Ishikawa (cell line): ENCODE measurements at regions not wholly inside any gene's neighbourhood (a gene's known extent, or its start where the extent isn't known, plus 50 kb on each side); places are given as distances from the start of the nearest gene placed in this dataset.

Experiments
- CEBPB ChIP-seq: IDR thresholded peaks from 2 replicates; pipeline ENCODE4 v1.6.1; 2012
- CREB1 ChIP-seq: IDR thresholded peaks from 2 replicates; pipeline ENCODE4 v1.6.1; 2012; ENCODE audit warnings: low read depth
- EGR1 ChIP-seq: IDR thresholded peaks from 2 replicates; pipeline ENCODE4 v1.6.1; 2012
- EP300 ChIP-seq: IDR thresholded peaks from 2 replicates; pipeline ENCODE4 v1.6.1; 2012; ENCODE audit warnings: borderline replicate concordance
- FOXM1 ChIP-seq: IDR thresholded peaks from 2 replicates; pipeline ENCODE4 v1.6.1; 2012; ENCODE audit warnings: low read depth, borderline replicate concordance
- MAX ChIP-seq: IDR thresholded peaks from 2 replicates; pipeline ENCODE4 v1.6.1; 2012
- RAD21 ChIP-seq: IDR thresholded peaks from 2 replicates; pipeline ENCODE4 v1.6.1; 2012; ENCODE audit warnings: low read depth
- REST ChIP-seq: IDR thresholded peaks from 2 replicates; pipeline ENCODE4 v1.6.1; 2012; ENCODE audit warnings: low read depth, mild to moderate bottlenecking
- TAF1 ChIP-seq: IDR thresholded peaks from 2 replicates; pipeline ENCODE4 v1.6.1; 2012; ENCODE audit warnings: low read depth, mild to moderate bottlenecking
- TCF12 ChIP-seq: IDR thresholded peaks from 2 replicates; pipeline ENCODE4 v1.6.1; 2012; ENCODE audit warnings: low read depth
- ZBTB7A ChIP-seq: IDR thresholded peaks from 2 replicates; pipeline ENCODE4 v1.6.1; 2012; ENCODE audit warnings: low read depth

- TF ChIP-seq TCF12 (no peak), REST (no peak), RAD21 (no peak), MAX (no peak), CEBPB (no peak), EGR1 (no peak), EP300 (no peak), ZBTB7A (no peak), CREB1 (no peak), FOXM1 (no peak), TAF1 (no peak)
Observed at GRCh38 chr18:49668574-49669275, 106.9 kb downstream of the LIPG start.
